ENCODE measurements at regions not wholly inside any gene's neighbourhood (a gene's known extent, or its start where the extent isn't known, plus 50 kb on each side); places are given as distances from the start of the nearest gene placed in this dataset.

DNA sequence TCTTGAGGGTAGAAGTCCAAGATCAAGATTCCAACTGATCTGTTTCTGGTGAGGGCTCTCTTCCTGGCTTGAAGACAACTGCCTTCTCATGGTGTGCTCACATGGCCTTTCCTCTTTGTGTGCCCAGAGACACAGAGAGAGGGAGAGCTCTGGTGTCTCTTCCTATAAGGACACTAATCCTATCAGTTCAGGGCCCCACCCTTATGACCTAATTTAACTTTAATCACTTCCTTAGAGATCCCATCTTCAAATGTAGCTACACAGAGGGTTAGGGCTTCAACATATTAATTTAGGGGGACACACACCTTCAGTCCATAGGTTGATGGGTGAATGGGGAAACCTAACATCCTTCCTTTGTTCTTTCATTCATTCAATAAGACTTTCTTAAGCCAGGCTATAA is 144.6 kb downstream of the MN1 start:
- no peak for DNase-seq (ENCODE audit: extremely low read depth, insufficient read length)
- H3K27me3 ChIP-seq (replicated peaks; ENCODE audit: control insufficient read depth, insufficient read depth, low read length), result no peaks in the 10 kb centered on the region
- TF ChIP-seq, protein P1, sequence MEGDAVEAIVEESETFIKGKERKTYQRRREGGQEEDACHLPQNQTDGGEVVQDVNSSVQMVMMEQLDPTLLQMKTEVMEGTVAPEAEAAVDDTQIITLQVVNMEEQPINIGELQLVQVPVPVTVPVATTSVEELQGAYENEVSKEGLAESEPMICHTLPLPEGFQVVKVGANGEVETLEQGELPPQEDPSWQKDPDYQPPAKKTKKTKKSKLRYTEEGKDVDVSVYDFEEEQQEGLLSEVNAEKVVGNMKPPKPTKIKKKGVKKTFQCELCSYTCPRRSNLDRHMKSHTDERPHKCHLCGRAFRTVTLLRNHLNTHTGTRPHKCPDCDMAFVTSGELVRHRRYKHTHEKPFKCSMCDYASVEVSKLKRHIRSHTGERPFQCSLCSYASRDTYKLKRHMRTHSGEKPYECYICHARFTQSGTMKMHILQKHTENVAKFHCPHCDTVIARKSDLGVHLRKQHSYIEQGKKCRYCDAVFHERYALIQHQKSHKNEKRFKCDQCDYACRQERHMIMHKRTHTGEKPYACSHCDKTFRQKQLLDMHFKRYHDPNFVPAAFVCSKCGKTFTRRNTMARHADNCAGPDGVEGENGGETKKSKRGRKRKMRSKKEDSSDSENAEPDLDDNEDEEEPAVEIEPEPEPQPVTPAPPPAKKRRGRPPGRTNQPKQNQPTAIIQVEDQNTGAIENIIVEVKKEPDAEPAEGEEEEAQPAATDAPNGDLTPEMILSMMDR (IDR thresholded peaks at IDR 0.05; ENCODE audit: insufficient read depth, low read length, poor library complexity, severe bottlenecking), result no peak
- H3K4me3 ChIP-seq (replicated peaks; ENCODE audit: low read depth, low read length), result no peak overlapping the region
- H3K36me3 ChIP-seq (ENCODE audit: control insufficient read depth, insufficient read depth, low read length), result no peaks in the 10 kb centered on the region

- no peak overlapping the region for H3K4me3 ChIP-seq (replicated peaks; ENCODE audit: low read depth, low read length)
- no peaks in the 10 kb centered on the region for H3K27me3 ChIP-seq (replicated peaks; ENCODE audit: control insufficient read depth, insufficient read depth, low read length)
- no peaks in the 10 kb centered on the region for H3K36me3 ChIP-seq (ENCODE audit: control insufficient read depth, insufficient read depth, low read length)
- no peak for DNase-seq (ENCODE audit: extremely low read depth, insufficient read length)
- TF ChIP-seq, protein P1 (IDR thresholded peaks at IDR 0.05; ENCODE audit: insufficient read depth, low read length, poor library complexity, severe bottlenecking), result no peak
Measured at GRCh38 chr22:27660306-27660705, 141.2 kb downstream of the MN1 start.

DNA sequence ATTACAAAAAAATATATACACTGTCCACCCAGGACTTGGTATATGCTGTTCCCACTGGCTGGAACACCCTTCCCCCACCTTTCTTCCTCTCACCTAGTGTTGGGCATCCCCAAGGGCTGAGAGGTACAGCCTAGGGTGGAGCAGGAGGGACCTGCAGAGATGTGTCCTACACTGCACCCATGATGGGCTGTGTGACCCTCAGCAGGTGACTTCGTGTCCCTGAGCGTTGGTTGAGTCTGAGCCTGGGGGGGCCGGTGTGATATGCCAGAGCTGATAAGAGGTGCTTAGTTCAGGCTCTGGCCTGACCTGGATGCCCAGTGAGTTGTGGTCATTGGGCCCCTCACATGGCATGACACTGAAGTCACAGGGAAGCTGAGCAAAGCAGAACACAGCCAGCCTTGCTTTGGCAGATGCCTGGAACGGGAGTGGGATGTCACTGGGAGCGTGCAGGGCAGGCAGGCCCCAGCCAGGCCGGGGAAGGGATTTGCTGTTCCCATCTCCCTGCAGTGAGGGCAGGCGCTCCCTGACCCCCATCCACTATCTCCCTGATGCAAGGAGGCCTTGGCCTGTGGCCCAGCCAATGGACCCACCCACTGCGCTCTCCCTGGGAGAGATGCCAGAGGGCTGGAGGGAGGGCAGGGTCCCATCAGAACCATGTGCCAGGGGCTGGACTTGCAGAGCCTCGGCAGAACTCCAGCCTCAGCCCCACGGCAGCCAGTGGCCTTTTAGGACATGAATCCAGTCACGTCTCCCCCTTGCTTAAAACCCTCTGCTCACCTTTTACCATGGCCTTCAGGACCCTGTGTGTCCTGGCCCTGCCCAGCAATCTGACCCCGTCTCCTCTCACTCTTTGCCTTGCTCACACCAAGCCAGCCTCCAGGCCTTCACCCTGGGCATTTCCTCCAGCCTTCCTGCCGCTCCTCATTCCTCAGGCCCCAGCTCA is 138.9 kb downstream of the MN1 start:
- no peak for DNase-seq (ENCODE audit: extremely low read depth, insufficient read length)
- Histone ChIP-seq H3K36me3 (ENCODE audit: control insufficient read depth, insufficient read depth, low read length) (no peaks in the 10 kb centered on the region), H3K4me3 (replicated peaks; ENCODE audit: low read depth, low read length) (no peak overlapping the region), H3K27me3 (replicated peaks; ENCODE audit: control insufficient read depth, insufficient read depth, low read length) (no peaks in the 10 kb centered on the region)
- TF ChIP-seq, protein P1 (IDR thresholded peaks at IDR 0.05; ENCODE audit: insufficient read depth, low read length, poor library complexity, severe bottlenecking), result no peak

DNA sequence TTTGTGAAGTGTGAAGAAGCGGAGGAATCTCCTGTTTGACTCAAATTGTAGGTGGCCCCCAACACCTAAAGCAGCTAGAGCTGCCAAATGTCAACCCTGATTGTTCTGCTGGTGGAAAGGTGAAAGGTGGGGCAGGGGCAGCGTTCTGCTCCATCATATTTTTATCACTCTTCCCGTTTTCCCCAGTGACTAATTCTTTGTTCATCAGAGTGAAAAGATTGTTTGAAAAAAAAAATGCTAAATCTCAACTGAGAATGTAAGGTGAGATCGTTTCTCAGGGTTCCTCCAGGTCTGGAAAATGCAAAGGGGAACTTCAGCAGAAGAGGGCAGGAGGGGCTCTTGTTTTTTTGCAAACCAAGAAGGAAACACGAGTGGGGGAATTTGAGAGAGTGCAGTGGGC is 137.7 kb downstream of the MN1 start:
- DNase-seq (ENCODE audit: extremely low read depth, insufficient read length), result no peak
- Histone ChIP-seq H3K4me3 (replicated peaks; ENCODE audit: low read depth, low read length) (no peak overlapping the region), H3K36me3 (ENCODE audit: control insufficient read depth, insufficient read depth, low read length) (no peaks in the 10 kb centered on the region), H3K27me3 (replicated peaks; ENCODE audit: control insufficient read depth, insufficient read depth, low read length) (no peaks in the 10 kb centered on the region)
- TF ChIP-seq, protein P1 (IDR thresholded peaks at IDR 0.05; ENCODE audit: insufficient read depth, low read length, poor library complexity, severe bottlenecking), result no peak

GRCh38 chr22:27666272-27666997 is 135.1 kb downstream of the MN1 start:
- no peak overlapping the region for H3K4me3 ChIP-seq (replicated peaks; ENCODE audit: low read depth, low read length)
- H3K27me3 ChIP-seq (replicated peaks; ENCODE audit: control insufficient read depth, insufficient read depth, low read length), result no peaks in the 10 kb centered on the region; the same call in 1 of the 2 replicates
- no peaks in the 10 kb centered on the region for H3K36me3 ChIP-seq (ENCODE audit: control insufficient read depth, insufficient read depth, low read length)
- no peak for DNase-seq (ENCODE audit: extremely low read depth, insufficient read length)
- TF ChIP-seq, protein P1 (IDR thresholded peaks at IDR 0.05; ENCODE audit: insufficient read depth, low read length, poor library complexity, severe bottlenecking), result no peak

All from GM06990 (cell line).